ENCODE measurements at regions not wholly inside any gene's neighbourhood (a gene's known extent, or its start where the extent isn't known, plus 50 kb on each side); places are given as distances from the start of the nearest gene placed in this dataset.
"Not testable (repeated sequence)": the region's sequence is repeated elsewhere in the genome, so short reads cannot be mapped to it uniquely, and the experiment has no call there.

DNA sequence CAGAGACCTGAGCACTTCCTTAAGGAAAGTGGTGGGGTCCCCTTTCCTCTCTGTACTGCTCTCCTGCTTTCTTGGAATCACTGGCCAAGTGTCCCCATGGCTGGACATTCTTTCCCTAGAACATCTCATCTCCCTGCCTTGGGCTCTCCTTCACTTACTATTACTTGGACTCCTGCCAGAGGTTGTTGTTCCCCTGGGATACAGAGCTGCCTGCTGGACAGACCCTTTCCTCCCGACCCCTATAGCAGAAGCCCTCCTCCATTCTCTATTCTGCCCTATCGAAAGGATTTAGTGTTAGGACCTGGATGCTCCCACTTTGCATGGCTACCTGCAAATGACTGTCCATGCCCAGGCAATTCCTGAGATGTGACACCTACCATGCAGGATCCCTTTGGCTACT lies 164.3 kb upstream of the PODXL start:
- no peak for DNase-seq

DNA sequence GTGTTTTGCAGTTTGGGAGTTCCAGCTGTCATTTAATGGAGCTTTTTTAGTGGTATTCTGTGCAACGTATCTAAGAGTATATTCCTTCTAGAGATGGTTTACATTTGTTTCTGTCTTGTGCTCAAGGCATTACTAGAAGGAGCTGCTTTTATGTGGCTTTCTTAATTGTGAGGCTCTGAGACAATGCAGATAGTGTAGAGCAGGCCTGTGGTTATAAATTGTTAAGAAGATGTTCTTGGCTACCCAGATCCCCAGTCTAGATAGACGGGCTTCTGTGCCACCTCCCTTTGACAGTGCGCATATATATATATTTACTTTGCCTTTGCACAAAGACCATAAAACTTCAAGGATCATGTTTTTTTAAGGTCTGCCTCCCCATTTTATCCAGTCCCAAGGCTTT lies 160.8 kb upstream of the PODXL start:
- no peak for DNase-seq

DNA sequence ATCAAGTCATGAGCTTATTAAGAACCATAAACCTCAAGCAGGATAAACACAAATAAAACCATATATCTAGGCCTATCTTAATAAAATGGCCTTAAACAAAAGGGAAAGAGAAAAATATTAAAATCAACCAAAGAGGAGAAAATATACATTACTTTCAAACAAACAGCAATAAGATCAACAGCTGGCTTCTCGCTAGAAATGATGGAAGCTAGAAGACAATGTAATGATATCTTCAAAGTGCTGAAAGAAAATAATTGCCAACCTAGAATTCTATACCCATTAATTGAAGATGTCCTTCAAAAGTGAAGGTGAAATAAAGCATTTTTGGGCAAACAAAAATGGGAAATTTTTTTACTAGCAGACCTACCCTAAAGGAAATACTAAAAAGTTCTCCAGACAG lies 142.9 kb upstream of the PODXL start:
- DNase-seq: no peak

DNA sequence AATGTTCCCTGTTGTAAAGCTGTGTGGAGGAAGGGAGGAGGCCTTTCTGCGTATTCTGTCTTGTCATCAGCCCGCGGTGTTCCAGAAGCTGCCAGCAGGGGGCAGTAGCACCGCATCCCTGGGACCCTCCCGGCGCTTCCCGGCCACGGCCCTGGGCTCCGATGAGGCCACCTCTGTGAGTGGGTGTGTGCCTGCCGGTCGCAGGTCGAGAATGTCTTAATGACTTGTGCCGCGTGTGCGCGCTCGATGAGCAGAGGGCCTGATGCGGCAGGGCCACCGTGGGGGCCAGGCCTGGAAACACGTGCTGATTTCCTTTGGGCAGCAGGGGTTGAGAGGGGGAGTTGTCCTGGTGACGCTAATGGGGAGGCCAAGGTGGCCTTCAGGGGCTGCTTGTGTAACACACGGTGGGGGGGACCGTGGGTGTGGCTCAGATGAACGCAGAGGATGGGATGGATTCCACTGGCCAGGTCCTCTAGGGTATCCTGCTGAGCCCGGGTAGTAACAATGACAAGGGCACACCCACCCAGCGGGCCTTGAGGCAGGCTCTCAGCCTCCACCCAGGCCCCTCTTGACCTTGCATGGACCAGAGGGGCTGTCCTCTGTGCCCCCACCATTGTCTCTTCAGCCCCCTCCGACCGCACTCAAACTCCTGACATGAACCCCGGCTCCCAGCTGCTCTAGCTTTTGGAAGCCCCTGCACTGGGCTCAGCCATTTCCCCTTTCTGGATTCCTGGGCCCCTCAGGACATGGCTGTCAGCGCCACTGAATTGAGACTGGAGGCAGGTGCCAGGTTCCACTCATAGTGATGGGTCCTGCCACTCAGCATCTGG lies 135.9 kb upstream of the PODXL start:
- DNase-seq: peak; percentile 64

DNA sequence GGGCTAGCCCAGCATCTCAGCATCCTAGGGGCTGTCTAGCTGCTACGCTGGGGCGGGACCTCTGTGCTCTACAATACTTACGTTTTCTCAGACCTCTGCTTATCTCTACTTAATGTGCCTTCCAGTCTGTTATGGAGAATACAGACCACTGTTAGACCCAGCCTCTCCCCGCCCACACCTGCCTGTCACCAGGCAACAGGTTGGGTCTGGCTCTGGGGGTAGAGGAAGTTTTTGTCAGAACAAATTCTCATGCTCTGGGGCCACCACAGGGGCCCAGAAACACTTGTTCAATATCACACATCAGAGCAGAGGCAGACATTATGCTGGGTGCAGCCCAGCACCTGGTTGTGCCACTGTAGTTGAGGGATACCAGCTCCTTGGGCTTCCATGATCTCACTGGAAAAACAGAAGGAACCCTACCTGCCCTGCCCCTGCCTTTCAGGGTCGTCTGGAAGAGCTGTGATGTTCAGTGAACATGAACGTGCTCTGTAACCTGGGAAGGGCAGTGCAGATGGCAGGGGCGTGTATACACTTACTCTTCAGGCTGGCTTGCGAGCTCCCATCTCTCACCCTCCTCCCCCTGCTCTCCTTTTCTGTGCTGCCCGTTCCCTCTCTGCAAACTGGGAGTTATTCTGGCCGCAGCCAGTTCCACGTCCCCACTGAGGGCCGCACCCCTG lies 135.2 kb upstream of the PODXL start:
- no peak for DNase-seq

DNA sequence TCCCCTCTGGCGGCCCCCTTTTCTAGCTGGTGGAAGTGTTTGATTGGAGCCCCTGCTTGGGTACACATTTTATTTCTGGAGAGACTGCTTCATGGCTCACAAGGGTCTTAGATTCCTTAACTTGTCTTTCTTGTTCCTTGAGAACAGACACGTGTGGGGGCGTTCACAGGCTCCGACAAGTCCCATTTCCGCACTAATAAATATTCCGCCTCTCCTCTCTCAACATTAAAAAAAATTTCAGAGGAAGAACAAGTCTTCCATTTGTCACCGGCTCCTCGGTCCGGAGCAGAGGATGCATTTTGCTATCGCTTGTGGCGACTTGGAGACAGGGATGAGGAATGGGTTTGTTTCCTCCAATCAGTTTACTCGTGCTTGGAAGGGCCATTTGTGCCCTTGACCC lies 134.0 kb upstream of the PODXL start:
- no peak for DNase-seq

DNA sequence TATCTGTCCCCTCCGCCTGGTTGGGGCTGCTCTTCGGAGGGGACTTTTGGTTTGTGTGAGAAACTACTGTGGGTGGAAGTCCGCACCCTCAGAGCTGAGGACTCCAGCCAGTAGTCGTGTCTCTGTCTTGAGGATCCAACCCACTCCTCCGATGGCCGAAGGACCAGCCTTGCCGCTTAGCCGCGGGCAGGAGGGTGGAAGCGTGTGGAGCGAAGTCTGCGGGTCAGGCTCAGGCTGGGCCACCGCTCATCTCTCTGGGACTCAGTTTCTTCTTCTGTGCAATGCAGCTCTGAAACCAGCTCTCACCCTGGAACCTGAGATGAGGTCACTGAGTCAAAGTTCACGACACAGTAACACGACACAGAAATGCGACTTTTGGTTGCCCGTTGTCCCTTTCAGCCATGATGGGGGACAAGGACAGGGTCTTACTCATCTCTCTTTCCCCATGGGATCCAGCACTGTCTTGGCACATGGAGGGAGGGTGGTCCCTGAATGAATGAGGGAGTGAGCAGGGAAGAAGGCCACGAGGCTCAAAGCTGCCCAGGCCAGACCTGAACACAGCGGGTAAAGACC lies 133.3 kb upstream of the PODXL start:
- DNase-seq: no peak

DNA sequence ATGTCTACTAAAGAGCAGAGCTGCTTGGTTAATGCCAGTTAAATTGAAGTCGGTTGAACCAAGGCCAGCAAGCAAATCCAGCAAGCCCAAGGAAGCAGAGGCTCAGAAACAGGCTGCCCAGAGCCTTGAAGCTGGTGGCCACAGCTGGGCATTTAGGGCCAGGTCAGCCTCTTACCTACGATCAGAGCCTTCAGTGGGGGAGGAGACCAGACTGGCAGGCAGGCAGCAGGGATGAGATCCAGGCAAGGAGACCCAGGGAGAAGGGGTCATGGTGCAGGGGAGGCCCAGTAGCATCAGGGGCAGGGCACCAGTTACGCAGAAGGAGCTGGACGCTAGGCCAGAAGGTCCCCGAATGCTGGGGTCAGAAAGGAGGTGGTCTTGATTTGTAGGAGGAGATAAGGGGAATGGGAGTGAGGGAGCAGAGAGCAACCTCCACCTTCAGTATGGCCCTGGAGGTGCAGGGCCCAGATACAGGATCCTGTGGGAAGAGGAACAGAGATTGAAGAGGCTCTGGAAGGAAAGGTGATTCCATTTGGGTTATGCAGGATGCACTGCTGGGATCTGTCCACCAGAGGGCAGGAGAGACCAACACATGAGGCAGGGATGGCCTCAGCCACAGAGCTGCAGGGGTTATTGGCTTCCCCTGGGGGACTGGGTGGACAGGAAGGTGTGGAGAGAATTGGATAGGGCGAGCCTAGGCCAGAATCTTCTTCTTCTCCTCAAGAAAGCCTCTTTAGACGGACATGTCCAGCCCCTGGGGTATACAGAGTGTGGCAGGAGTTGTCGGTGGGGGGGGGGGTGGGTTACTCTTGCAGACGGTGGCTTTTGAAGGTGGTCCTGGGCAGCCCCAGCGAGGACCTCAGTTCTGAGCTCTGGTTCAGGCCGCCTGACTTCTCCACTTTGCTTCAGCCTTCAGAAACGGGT lies 132.6 kb upstream of the PODXL start:
- DNase-seq: peak; percentile 75

DNA sequence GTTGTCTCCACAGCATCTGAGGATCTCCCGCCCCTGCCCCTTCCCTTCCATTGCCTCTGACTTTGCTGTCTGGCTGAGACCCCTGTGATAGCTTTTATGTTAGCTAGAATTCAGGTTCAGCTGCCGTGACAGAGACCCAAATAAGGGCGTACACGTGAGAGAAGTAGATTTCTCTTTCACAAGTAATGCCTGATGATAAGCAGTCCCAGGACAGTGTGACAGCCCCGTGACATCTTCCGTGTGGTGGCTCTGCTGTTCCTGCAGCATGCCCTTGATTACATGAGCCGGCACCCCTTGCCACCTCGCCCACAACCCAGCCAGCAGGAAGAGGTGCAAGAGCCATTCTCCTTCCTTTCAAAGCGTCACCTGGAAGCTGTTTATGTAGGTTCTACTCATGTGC lies 130.9 kb upstream of the PODXL start:
- no peak for DNase-seq

DNA sequence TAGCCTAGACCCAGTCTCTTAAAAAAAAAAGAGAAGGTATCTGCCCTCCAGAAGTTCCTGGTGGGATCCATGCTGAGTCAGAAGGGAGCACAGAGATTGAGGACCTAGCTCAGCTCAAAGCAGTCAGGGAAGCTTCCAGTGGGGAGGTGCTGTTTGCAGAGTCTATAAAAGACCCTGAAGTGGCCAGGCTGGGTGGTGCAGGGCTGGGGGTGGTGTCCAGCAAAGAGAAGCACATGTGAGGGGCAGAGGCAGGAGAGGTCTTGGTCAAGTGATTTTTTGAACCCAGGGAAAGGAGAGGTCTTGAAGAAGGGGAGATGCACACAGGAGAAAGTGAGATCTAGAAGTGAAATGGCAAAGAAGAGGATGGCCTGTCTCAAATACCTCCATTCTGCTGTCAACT lies 130.4 kb upstream of the PODXL start:
- DNase-seq: no peak

DNA sequence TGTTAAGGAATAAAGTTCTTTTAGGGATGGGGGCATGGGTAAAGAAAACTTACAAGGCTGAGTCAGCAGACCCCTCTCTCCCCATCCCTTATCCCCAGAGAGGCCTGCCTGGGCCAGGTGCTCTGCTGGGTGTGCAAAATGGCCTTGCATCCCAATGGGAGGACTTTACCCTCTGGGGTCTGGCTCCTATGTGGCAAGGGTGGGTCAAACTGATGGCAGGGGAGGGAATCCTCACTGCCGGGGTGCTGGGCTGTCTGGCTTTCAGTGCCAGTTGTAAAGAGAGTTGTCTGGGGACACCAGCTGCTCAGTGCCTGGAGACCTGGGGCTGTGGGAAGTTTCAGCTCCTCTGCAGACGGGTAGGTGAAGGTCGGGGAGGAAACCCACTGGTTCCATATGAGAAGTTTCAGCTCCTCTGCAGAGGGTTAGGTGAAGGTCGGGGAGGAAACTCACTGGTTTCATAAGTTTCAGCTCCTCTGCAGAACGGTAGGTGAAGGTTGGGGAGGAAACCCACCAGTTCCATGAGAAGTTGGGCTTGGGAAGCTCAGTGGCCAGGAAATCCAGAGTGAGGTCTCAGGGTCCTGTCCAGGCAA lies 127.2 kb upstream of the PODXL start:
- no peak for DNase-seq

DNA sequence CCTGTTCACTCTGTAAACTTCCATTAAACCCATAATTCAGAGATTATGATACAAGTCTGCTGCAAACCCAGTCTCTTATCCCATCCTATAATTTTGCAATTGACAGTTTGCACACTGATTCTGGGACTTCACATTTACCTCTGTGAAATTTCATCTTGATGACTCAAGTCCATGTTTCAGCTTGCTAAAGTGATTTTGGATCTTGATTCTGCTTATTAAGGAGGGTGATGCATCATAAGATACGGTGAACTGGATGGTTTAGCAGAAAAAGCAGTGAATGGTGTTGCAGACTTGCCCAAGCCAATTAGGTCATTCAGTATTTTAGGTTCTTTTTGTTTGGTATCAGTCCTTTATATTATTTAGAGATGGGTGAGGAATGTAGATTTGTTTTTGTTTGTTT lies 125.5 kb upstream of the PODXL start:
- DNase-seq: no peak

DNA sequence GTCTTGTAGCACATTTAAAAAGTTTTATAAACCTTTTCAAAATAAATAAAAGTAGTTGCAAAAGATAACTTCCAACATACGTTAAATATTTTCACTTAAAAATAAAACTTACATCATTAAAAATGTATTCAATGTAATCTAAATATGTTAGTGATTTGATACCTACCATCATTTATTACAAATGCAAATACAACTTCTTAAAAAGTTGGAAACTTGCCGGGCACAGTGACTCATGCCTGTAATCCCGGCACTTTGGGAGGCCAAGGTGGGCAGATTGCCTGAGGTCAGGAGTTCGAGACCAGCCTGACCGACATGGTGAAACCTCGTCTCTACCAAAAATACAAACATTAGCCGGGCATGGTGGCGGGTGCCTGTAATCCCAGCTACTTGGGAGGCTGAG lies 122.6 kb upstream of the PODXL start:
- not testable (repeated sequence) for DNase-seq

DNA sequence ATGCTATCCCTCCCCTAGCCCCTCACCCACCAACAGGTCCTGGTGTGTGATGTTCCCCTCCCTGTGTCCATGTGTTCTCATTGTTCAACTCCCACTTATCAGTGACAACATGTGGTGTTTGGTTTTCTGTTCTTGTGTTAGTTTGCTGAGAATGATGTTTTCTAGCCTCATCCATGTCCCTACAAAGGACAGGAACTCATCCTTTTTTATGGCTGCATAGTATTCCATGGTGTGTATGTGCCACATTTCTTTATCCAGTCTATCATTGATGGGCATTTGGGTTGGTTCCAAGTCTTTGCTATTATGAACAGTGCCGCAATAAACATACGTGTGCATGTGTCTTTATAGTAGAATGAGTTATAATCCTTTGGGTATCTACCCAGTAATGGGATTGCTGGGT lies 120.4 kb upstream of the PODXL start:
- not testable (repeated sequence) for DNase-seq

DNA sequence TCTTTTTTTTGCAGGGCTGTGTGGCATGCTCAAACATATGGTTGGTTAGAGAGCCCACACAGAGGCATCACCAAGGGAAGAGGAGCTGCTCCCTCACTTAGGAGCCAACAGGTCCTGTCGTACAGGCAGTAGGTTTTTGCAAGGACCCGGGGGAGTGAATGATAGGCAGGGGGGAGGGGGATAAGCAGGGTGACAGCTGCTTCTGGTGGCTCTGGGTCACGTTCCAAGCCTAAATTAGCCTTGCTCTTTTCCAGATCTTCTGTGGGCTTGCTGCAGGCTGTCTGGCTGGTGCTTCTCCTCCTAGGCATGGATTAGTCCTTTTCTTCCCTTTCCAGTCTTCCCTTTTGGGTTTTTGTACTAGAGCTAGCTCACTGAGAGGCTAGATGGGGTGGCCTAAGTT lies 117.7 kb upstream of the PODXL start:
- DNase-seq: no peak

DNA sequence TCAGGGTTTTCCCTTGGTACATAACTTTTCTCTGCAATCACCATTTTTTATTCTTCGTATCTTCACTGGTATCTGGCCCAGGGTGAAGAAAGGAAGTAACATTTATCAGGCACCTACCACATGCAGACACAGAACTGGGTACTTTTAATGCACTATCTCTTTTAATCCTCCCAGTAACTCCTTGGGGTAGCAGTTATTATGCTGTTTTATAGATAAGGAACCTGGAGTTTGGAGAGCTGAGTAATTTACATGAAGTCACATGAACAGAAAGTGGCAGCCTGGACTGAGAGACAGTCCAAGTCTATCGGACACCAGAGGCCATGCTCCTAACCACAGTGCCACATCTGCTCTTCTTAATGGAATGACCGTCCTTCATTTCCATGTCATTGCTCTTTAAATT lies 117.1 kb upstream of the PODXL start:
- no peak for DNase-seq

DNA sequence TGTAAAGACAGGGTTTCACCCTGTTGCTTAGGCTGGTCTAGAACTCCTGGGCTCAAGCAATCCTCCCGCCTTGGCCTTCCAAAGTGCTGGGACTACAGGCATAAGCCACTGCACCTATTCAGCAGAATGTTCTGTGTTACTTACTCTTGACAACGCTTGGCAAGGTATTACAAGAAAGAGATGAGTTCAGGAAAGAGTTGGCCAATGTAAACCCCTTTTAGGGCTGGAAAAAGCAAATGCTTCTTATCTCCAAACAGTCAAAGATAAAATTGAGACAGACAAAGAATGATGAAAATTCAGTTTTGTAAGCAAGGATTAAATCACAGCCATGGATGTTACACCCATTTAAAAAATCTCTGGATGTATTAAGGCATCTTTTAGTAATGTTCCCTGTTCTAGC lies 114.0 kb upstream of the PODXL start:
- DNase-seq: no peak

DNA sequence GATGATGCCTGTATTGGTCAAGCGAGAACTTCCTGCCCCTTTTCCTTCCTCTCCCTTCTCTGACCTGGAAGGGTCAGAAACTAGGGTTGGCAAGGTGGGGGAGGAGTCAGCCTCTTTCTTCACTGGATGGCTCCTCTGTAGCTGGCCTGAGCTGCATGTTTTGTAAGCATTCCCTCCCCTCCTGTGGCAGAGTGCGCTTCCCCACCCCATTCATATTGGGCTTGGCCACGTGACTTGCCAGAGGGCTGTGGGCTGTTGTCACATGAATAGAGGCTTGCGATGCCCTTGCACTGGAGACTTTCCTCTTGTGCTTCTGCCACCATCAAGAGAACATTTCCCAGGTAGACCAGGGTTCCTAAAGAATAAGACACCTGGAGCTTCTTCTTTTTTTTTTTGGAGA lies 111.3 kb upstream of the PODXL start:
- DNase-seq: no peak

DNA sequence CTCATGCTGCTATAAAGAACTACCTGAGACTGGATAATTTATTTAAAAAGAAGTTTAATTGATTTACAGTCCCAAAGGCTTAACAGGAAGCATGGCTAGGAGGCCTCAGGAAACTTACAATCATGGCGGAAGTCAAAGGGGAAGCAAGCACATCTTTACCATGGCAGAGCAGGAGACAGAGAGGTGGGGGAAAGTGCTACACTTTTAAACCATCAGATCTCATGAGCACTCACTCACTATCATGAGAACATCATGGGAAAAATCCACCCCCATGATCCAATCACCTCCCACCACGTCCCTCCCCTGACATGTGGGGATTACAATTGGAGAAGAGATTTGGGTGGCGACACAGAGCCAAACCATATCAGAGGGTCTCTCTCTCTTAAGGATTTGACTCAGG lies 108.6 kb upstream of the PODXL start:
- no peak for DNase-seq

DNA sequence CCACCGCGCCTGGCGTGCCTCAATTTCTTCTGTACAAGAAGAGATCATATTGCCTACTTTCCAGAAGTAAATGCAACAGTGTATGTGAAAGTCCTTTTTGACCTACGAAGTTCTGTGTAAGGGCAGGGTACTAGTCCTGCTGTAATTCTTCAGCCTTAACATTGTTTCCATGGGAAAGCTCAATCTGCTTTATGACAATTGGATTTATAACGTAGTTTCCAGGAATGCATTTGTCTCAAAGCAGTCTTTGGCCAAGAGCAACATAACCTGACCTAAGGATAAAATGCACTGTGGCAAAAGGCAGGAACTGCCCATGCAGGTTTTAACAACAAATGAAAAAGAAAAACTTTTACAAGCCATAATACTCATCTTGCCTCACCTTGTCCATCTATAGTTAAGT lies 108.1 kb upstream of the PODXL start:
- DNase-seq: no peak

DNA sequence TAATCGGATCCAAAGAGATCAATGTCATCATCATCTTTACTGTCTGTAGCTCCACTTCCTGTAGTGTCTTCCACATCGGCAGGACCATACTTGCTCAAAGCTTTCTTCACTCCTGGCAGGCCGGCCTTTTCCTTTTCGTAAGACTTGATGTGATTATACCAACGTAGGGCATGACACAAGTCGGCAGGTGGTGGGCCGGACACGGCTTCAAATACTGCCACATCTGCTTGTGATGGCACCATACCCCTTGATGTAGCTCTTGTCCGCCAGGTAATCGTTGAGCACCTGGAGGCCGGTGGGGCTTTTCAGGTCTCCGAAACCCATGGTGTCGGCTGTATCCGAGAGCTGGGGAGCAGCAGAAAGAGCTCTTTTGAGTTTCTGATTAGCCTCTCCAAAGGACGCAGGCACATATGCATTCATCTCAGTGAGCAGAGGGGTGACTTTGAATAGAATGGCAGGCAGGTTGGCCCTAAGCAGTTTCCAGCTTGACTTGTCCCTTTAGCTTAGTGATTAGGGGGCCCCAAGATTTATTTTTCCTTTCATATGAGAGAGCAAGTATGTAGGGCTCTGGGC lies 106.0 kb upstream of the PODXL start:
- not testable (repeated sequence) for DNase-seq

DNA sequence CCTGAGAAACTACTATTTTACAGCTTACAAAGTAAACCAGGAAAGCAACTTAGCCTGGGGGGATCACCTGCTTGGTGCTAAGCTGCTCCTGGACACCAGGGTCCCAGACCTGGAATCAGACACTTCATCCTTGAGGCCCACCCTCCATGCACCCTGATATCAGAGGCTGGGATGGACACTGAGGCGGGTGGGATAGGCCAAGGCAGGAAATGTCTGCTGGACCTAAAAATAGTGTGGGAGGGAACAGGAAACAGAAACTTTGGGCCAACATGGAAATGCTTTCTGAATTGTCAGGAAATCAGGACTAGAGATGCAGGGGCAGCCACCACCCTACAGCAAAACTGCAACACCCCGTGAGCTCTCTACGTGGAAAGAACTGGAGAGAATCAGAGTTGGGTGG lies 101.5 kb upstream of the PODXL start:
- no peak for DNase-seq

Measured in NCI-H69 (cell line).